ENCODE measurements at regions not wholly inside any gene's neighbourhood (a gene's known extent, or its start where the extent isn't known, plus 50 kb on each side); places are given as distances from the start of the nearest gene placed in this dataset.
A peak's percentile ranks its signal among the peaks of the same experiment; 100 is the strongest.

GRCh38 chr4:138689187-138689586, 326.4 kb upstream of the NOCT start:
- no peak for DNase-seq (ENCODE audit: low spot score in 2 of 2)
- TF ChIP-seq POLR2AphosphoS5 (IDR thresholded peaks at IDR 0.05) (no peak), POLR2A (IDR thresholded peaks at IDR 0.05) (no peak), EP300 (IDR thresholded peaks at IDR 0.05) (no peak), CTCF (IDR thresholded peaks at IDR 0.05) (no peak)
- H3K36me3 ChIP-seq, result no peaks in the 10 kb centered on the region
- 77% methylated on average over 9 of the region's 9 CpGs for WGBS
- H3K9me3 ChIP-seq, result no peaks in the 10 kb centered on the region
- H3K27ac ChIP-seq, result no peak overlapping the region
- H3K4me1 ChIP-seq, result no peaks in the 10 kb centered on the region
- no peak overlapping the region for H3K4me3 ChIP-seq
- no peaks in the 10 kb centered on the region for H3K27me3 ChIP-seq

- Histone ChIP-seq H3K4me1 (no peaks in the 10 kb centered on the region), H3K4me3 (no peak overlapping the region), H3K27me3 (no peaks in the 10 kb centered on the region), H3K36me3 (no peaks in the 10 kb centered on the region), H3K27ac (no peak overlapping the region), H3K9me3 (no peaks in the 10 kb centered on the region)
- DNase-seq (ENCODE audit: low spot score in 2 of 2), result no peak
- TF ChIP-seq CTCF (IDR thresholded peaks at IDR 0.05) (no peak), POLR2A (IDR thresholded peaks at IDR 0.05) (no peak), EP300 (IDR thresholded peaks at IDR 0.05) (no peak), POLR2AphosphoS5 (IDR thresholded peaks at IDR 0.05) (no peak)
- 66% methylated on average over 12 of the region's 12 CpGs for WGBS
Measured at GRCh38 chr4:138688408-138689085, 327.0 kb upstream of the NOCT start.

GRCh38 chr4:138686106-138686835, 329.3 kb upstream of the NOCT start:
- TF ChIP-seq POLR2AphosphoS5 (IDR thresholded peaks at IDR 0.05) (no peak), CTCF (IDR thresholded peaks at IDR 0.05) (no peak), EP300 (IDR thresholded peaks at IDR 0.05) (no peak), POLR2A (IDR thresholded peaks at IDR 0.05) (no peak)
- WGBS, result 41% methylated on average over 11 of the region's 11 CpGs
- no peaks in the 10 kb centered on the region for H3K4me1 ChIP-seq
- H3K9me3 ChIP-seq, result no peaks in the 10 kb centered on the region
- no peaks in the 10 kb centered on the region for H3K27me3 ChIP-seq
- DNase-seq (ENCODE audit: low spot score in 2 of 2), result no peak
- no peak overlapping the region for H3K4me3 ChIP-seq
- H3K36me3 ChIP-seq, result no peaks in the 10 kb centered on the region
- no peak overlapping the region for H3K27ac ChIP-seq

- H3K27me3 ChIP-seq, result no peaks in the 10 kb centered on the region
- no peaks in the 10 kb centered on the region for H3K9me3 ChIP-seq
- 84% methylated on average over 7 of the region's 7 CpGs for WGBS
- peaks cover 4% of the 10 kb centered on the region for H3K4me1 ChIP-seq
- DNase-seq (ENCODE audit: low spot score in 2 of 2), result no peak
- no peak overlapping the region for H3K4me3 ChIP-seq
- TF ChIP-seq POLR2A (IDR thresholded peaks at IDR 0.05) (no peak), POLR2AphosphoS5 (IDR thresholded peaks at IDR 0.05) (no peak), CTCF (IDR thresholded peaks at IDR 0.05) (no peak), EP300 (IDR thresholded peaks at IDR 0.05) (no peak)
- H3K36me3 ChIP-seq, result no peaks in the 10 kb centered on the region
- no peak overlapping the region for H3K27ac ChIP-seq
Measured at GRCh38 chr4:138685316-138685715, 330.3 kb upstream of the NOCT start.

- peak; percentile 80 to 88 for DNase-seq (ENCODE audit: low spot score in 2 of 2)
- H3K4me3 ChIP-seq, result no peak overlapping the region
- TF ChIP-seq CTCF (IDR thresholded peaks at IDR 0.05) (peak; percentile 72 to 90), POLR2AphosphoS5 (IDR thresholded peaks at IDR 0.05) (no peak)
- no peaks in the 10 kb centered on the region for H3K27me3 ChIP-seq
- H3K4me1 ChIP-seq, result peaks cover 9% of the 10 kb centered on the region
- H3K9me3 ChIP-seq, result no peaks in the 10 kb centered on the region
- 7% methylated on average over 7 of the region's 7 CpGs for WGBS
- no peak overlapping the region for H3K27ac ChIP-seq
- no peaks in the 10 kb centered on the region for H3K36me3 ChIP-seq
Measured at GRCh38 chr4:138680989-138681604, 334.5 kb upstream of the NOCT start.
